ENCODE measurements at regions not wholly inside any gene's neighbourhood (a gene's known extent, or its start where the extent isn't known, plus 50 kb on each side); places are given as distances from the start of the nearest gene placed in this dataset.

DNA sequence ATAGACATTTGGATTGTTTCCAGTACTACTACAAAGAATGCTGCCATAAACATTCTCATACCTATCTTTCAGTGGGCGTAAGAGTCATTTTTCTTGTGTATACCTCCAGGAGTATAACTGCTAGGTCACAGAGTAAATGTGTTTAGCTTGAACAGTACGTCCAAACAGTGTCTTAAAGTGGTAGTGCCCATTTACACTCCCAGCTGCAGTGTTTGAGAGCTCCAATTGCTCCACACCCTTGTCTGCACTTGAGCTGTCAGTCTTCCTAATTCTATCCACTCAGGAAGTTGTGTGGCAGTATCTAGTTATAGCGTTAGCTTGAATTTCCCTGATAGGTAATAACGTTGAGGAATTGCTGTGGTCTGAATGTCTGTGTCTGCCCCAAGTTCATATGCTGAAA is 404.7 kb upstream of the PPP2R3A start:
- TF ChIP-seq POLR2A (IDR thresholded peaks at IDR 0.05; ENCODE audit: low read depth, low read length), result no peak
- no peak for TF ChIP-seq POLR2AphosphoS5 (IDR thresholded peaks at IDR 0.05; ENCODE audit: low read depth, low read length)
- TF ChIP-seq TAF1 (IDR thresholded peaks at IDR 0.05; ENCODE audit: low read depth, low read length), result no peak
- TF ChIP-seq SPI1 (IDR thresholded peaks at IDR 0.05; ENCODE audit: low read depth, low read length), result no peak
- no peak for TF ChIP-seq POU2F2 (IDR thresholded peaks at IDR 0.05; ENCODE audit: low read depth, low read length)

Data from GM12891 (cell line).